A673 (cell line): ENCODE measurements at regions not wholly inside any gene's neighbourhood (a gene's known extent, or its start where the extent isn't known, plus 50 kb on each side); places are given as distances from the start of the nearest gene placed in this dataset.

Source experiments
- EZH2 ChIP-seq: fragments of 200-600 bp; sonication (generic); IDR thresholded peaks from 2 replicates; pipeline ENCODE4 v1.6.1; 2017; ENCODE audit warnings: borderline replicate concordance, low read depth, mild to moderate bottlenecking, mixed read lengths, antibody characterized with exemption, low read length; ENCODE audit not compliant: poor library complexity, severe bottlenecking
- TF ChIP-seq, protein P1 (sequence below): fragments of 300-800, 200-600 bp; sonication (generic); conservative IDR thresholded peaks from 2 replicates; pipeline ENCODE4 v1.5.1; 2017; ENCODE audit warnings: low read depth, mild to moderate bottlenecking, antibody characterized with exemption, low read length, moderate library complexity, mixed read lengths

DNA sequence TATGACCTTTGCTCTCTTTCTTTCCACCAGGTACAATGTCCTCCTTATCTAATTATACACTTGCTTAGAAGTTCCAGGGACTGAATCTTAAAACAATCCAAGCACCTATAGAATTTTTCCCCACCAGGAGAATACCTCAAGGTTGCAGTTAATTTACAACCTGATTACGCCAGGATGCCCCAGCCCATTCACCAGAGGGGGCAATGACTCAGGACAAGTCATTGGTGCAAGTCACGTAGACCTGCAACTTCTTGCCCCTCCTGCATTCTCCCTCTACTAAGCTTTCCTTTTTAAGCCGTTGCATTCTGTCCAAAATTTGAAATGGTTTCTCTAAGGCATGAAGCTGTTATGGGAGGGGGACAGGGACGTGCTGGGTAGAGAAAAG, 111.1 kb upstream of the SCAF11 start:
- TF ChIP-seq EZH2, result no peak
- TF ChIP-seq, protein P1, sequence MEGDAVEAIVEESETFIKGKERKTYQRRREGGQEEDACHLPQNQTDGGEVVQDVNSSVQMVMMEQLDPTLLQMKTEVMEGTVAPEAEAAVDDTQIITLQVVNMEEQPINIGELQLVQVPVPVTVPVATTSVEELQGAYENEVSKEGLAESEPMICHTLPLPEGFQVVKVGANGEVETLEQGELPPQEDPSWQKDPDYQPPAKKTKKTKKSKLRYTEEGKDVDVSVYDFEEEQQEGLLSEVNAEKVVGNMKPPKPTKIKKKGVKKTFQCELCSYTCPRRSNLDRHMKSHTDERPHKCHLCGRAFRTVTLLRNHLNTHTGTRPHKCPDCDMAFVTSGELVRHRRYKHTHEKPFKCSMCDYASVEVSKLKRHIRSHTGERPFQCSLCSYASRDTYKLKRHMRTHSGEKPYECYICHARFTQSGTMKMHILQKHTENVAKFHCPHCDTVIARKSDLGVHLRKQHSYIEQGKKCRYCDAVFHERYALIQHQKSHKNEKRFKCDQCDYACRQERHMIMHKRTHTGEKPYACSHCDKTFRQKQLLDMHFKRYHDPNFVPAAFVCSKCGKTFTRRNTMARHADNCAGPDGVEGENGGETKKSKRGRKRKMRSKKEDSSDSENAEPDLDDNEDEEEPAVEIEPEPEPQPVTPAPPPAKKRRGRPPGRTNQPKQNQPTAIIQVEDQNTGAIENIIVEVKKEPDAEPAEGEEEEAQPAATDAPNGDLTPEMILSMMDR, result no peak
